Thoracic aorta (tissue), 2 donors: ENCODE measurements at regions not wholly inside any gene's neighbourhood (a gene's known extent, or its start where the extent isn't known, plus 50 kb on each side); places are given as distances from the start of the nearest gene placed in this dataset.

Experiments used
- ATAC-seq: fragments of 150-250 bp; one replicate; pipeline ENCODE4 v1.8.0; 2017; ENCODE audit warnings: low read depth; ENCODE audit not compliant: insufficient number of reproducible peaks, low FRiP score
- DNase-seq: peaks from one replicate; pipeline ENCODE4 v3.0.0-alpha.2; 2020; ENCODE audit warnings: low spot score
- H3K27ac ChIP-seq, 2 donors: fragments of 200-600 bp; sonication (generic); 1 replicate in 1 of 2; 2 replicates in 1 of 2; pipeline ENCODE4 v1.5.1; 2016; ENCODE audit warnings: mild to moderate bottlenecking in 2 of 2, moderate library complexity in 2 of 2
- H3K27me3 ChIP-seq: fragments of 200-600 bp; sonication (generic); replicated peaks from 2 replicates; pipeline ENCODE4 v1.6.0; 2016; ENCODE audit warnings: mild to moderate bottlenecking; ENCODE audit not compliant: insufficient read depth
- H3K36me3 ChIP-seq: fragments of 200-600 bp; sonication (generic); one replicate; pipeline ENCODE4 v1.5.1; 2016
- H3K4me1 ChIP-seq, 2 donors: fragments of 200-600 bp; sonication (generic); 1 replicate in 1 of 2; 2 replicates in 1 of 2; pipeline versions ENCODE4 v1.5.1 to v1.6.0; 2016; ENCODE audit warnings: low read depth in 2 of 2, mild to moderate bottlenecking in 1 of 2; ENCODE audit not compliant: control insufficient read depth in 1 of 2
- H3K4me3 ChIP-seq: fragments of 200-600 bp; sonication (generic); 2 replicates; pipeline ENCODE4 v1.5.1; 2016; ENCODE audit warnings: mild to moderate bottlenecking
- H3K9me3 ChIP-seq: fragments of 200-600 bp; sonication (generic); 2 replicates; pipeline ENCODE4 v1.5.1; 2016
- TF ChIP-seq, protein P1 (sequence below): fragments of 200-600 bp; sonication (generic); IDR thresholded peaks from one replicate; pipeline ENCODE4 v1.5.1; 2019; ENCODE audit warnings: antibody characterized with exemption

- no peaks in the 10 kb centered on the region for H3K27me3 ChIP-seq
Observed at GRCh38 chr10:128723631-128724205, 597.5 kb upstream of the MKI67 start.

DNA sequence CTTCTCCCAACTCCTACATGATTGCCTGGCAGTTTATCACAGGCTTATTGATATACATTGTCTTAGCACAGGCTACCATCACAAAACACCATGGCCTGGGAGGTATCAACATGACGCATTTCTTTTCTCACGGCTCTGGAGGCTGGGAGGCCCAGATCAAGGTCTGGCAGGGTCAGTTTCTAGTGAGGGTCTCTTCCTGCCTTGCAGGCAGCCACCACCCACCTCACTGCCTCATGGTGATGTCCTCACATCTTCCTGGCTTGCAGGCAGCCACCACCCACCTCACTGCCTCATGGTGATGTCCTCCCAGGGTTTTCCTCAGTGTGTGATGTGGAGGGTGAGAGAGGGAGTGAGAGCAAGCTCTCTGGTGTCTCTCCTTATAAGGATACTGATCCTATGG, 599.3 kb upstream of the MKI67 start:
- H3K27me3 ChIP-seq: no peaks in the 10 kb centered on the region
- ATAC-seq (no peak), DNase-seq (no peak)
- no peaks in the 10 kb centered on the region for H3K4me1 ChIP-seq
- no peaks in the 10 kb centered on the region for H3K9me3 ChIP-seq
- H3K36me3 ChIP-seq: no peaks in the 10 kb centered on the region
- TF ChIP-seq, protein P1, sequence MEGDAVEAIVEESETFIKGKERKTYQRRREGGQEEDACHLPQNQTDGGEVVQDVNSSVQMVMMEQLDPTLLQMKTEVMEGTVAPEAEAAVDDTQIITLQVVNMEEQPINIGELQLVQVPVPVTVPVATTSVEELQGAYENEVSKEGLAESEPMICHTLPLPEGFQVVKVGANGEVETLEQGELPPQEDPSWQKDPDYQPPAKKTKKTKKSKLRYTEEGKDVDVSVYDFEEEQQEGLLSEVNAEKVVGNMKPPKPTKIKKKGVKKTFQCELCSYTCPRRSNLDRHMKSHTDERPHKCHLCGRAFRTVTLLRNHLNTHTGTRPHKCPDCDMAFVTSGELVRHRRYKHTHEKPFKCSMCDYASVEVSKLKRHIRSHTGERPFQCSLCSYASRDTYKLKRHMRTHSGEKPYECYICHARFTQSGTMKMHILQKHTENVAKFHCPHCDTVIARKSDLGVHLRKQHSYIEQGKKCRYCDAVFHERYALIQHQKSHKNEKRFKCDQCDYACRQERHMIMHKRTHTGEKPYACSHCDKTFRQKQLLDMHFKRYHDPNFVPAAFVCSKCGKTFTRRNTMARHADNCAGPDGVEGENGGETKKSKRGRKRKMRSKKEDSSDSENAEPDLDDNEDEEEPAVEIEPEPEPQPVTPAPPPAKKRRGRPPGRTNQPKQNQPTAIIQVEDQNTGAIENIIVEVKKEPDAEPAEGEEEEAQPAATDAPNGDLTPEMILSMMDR: no peak
- no peak overlapping the region for H3K4me3 ChIP-seq
- H3K27ac ChIP-seq: no peak overlapping the region

More at GRCh38 chr10:128723631-128724205, 597.5 kb upstream of the MKI67 start:
- H3K4me3 ChIP-seq: no peak overlapping the region
- no peaks in the 10 kb centered on the region for H3K36me3 ChIP-seq
- no peak overlapping the region for H3K27ac ChIP-seq
- TF ChIP-seq, protein P1: no peak
- ATAC-seq (no peak), DNase-seq (no peak)
- no peaks in the 10 kb centered on the region for H3K9me3 ChIP-seq
- no peaks in the 10 kb centered on the region for H3K4me1 ChIP-seq

- Histone ChIP-seq H3K27me3 (no peaks in the 10 kb centered on the region), H3K27ac (no peak overlapping the region), H3K36me3 (no peaks in the 10 kb centered on the region), H3K4me3 (no peak overlapping the region), H3K4me1 (no peaks in the 10 kb centered on the region), H3K9me3 (no peaks in the 10 kb centered on the region)
- ATAC-seq (no peak), DNase-seq (no peak)
- TF ChIP-seq, protein P1: no peak
Observed at GRCh38 chr10:128727114-128727513, 600.9 kb upstream of the MKI67 start.

DNA sequence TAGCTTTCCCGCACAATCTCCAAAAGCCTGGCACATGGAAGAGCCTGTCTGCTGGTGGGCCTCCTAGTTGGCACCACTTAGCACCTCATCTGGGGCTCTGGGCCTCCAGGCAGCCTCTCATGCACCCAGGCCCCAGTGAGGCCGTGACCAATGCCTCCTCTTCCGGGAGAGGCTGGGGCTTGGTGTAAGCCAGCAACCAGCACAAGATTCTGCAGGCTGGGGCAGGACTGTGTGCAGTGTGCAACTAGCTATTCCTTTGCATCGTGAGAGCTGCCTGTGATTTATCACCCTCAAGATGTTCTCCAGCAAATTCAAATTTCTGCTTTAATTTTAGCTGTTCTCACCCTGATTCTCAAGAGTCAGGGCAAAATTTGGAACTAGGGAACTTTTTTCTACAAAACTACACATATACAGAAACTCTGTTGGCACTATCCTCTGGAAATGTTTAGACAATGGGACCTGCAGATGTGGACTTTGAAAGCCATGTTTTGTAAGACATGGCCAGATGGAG, 603.7 kb upstream of the MKI67 start:
- no peaks in the 10 kb centered on the region for H3K9me3 ChIP-seq
- no peaks in the 10 kb centered on the region for H3K4me1 ChIP-seq
- TF ChIP-seq, protein P1: no peak
- no peaks in the 10 kb centered on the region for H3K27me3 ChIP-seq
- H3K36me3 ChIP-seq: no peaks in the 10 kb centered on the region
- ATAC-seq (no peak), DNase-seq (no peak)
- H3K4me3 ChIP-seq: no peak overlapping the region
- no peak overlapping the region for H3K27ac ChIP-seq

DNA sequence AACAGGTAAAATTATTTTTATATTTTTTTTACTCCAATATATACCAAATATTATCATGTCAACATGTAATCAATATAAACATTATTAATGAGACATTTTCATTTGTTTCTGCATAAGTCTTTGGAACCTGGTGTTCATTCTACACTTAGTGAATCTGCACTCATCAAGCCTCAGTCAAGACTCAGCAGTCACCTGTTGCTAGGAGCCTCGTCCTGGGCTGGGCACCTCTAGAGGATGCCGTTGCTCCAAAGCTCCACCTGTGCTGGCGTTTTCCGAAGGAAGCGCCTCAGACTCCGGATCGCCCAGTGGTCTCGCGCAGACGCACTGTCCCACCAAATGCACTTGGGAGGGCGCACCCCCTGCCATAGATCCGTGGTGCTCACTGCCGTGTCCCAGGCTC, 604.7 kb upstream of the MKI67 start:
- Histone ChIP-seq H3K27me3 (no peaks in the 10 kb centered on the region), H3K9me3 (no peaks in the 10 kb centered on the region), H3K4me3 (no peak overlapping the region), H3K4me1 (no peaks in the 10 kb centered on the region), H3K36me3 (no peaks in the 10 kb centered on the region), H3K27ac (no peak overlapping the region)
- TF ChIP-seq, protein P1: no peak
- no peak for DNase-seq
- no peak for ATAC-seq
